T47D (cell line): ENCODE measurements at regions not wholly inside any gene's neighbourhood (a gene's known extent, or its start where the extent isn't known, plus 50 kb on each side); places are given as distances from the start of the nearest gene placed in this dataset.

Source experiments
- DNase-seq, 2 experiments: peaks; one replicate each; pipeline versions ENCODE4 v3.0.0 to v3.0.0-alpha.2; 2011 to 2012; ENCODE audit warnings: low read depth in 1 of 2, low spot score in 1 of 2
- JUND ChIP-seq: IDR thresholded peaks from 2 replicates; pipeline ENCODE4 v1.6.1; 2012; ENCODE audit warnings: low read depth
- in situ Hi-C: cut with HindIII; loops from 2 replicates; pipeline ENCODE4 v1.10.0; 2016; ENCODE audit warnings: low sequenced_read_pairs, low pct_unique_long_range_greater_than_20kb

GRCh38 chr18:72207280-72207679 lies 336.9 kb downstream of the CBLN2 start:
- peak in 1 of 2 experiments; percentile 5 for DNase-seq
- TF ChIP-seq JUND: no peak
- in situ Hi-C loops: no loop called here

- no peak for DNase-seq
- in situ Hi-C loops: no loop called here
- no peak for TF ChIP-seq JUND
These were observed 337.3 kb downstream of the CBLN2 start for GRCh38 chr18:72206814-72207213.

- TF ChIP-seq JUND: no peak
- no peak for DNase-seq
- in situ Hi-C loops: no loop called here
These were observed 343.1 kb downstream of the CBLN2 start for GRCh38 chr18:72201032-72201431.

- no peak for DNase-seq
- TF ChIP-seq JUND: no peak
- in situ Hi-C loops: no loop called here
These were observed 346.6 kb downstream of the CBLN2 start for GRCh38 chr18:72197591-72197990.

- no peak for TF ChIP-seq JUND
- in situ Hi-C loops: no loop called here
- no peak for DNase-seq
These were observed 350.1 kb downstream of the CBLN2 start for GRCh38 chr18:72194072-72194471.

GRCh38 chr18:72187956-72188355 lies 356.2 kb downstream of the CBLN2 start:
- TF ChIP-seq JUND: no peak
- in situ Hi-C loops: no loop called here
- no peak for DNase-seq

GRCh38 chr18:72181241-72181764 lies 362.8 kb downstream of the CBLN2 start:
- no peak for DNase-seq
- in situ Hi-C loops: no loop called here
- no peak for TF ChIP-seq JUND

- DNase-seq: no peak
- no peak for TF ChIP-seq JUND
- in situ Hi-C loops: no loop called here
These were observed 363.5 kb downstream of the CBLN2 start for GRCh38 chr18:72180689-72181088.

- DNase-seq: no peak
- no peak for TF ChIP-seq JUND
- in situ Hi-C loops: no loop called here
These were observed 369.0 kb downstream of the CBLN2 start for GRCh38 chr18:72174972-72175649.

GRCh38 chr18:72171596-72171995 lies 372.5 kb downstream of the CBLN2 start:
- in situ Hi-C loops: no loop called here
- no peak for TF ChIP-seq JUND
- DNase-seq: no peak

GRCh38 chr18:72161691-72162090 lies 382.5 kb downstream of the CBLN2 start:
- no peak for TF ChIP-seq JUND
- no peak for DNase-seq
- in situ Hi-C loops: no loop called here

GRCh38 chr18:72160510-72161445 lies 383.4 kb downstream of the CBLN2 start:
- in situ Hi-C loops: no loop called here
- TF ChIP-seq JUND: no peak
- DNase-seq: no peak

- no peak for TF ChIP-seq JUND
- DNase-seq: peak in 1 of 2 experiments; percentile 39
- in situ Hi-C loops: no loop called here
These were observed 388.8 kb downstream of the CBLN2 start for GRCh38 chr18:72155327-72155726.
